Renal cortex interstitium (tissue), 11 donors: ENCODE measurements at regions not wholly inside any gene's neighbourhood (a gene's known extent, or its start where the extent isn't known, plus 50 kb on each side); places are given as distances from the start of the nearest gene placed in this dataset.
A peak's percentile ranks its signal among the peaks of the same experiment; 100 is the strongest.
"Not testable (repeated sequence)": the region's sequence is repeated elsewhere in the genome, so short reads cannot be mapped to it uniquely, and the experiment has no call there.

ENCODE experiments used
- DNase-seq, 11 donors: peaks; one replicate each; pipeline ENCODE4 v3.0.0-alpha.2; 2013; ENCODE audit warnings: low read depth in 9 of 11, low spot score in 4 of 11; ENCODE audit errors: extremely low read depth in 1 of 11

- no peak for DNase-seq
These were observed 368.8 kb downstream of the SPRY2 start for GRCh38 chr13:79972066-79972569.

- DNase-seq: no peak
These were observed 374.4 kb downstream of the SPRY2 start for GRCh38 chr13:79966493-79966895.

GRCh38 chr13:79966059-79966458 is 374.9 kb downstream of the SPRY2 start:
- DNase-seq: no peak

- DNase-seq: no peak
These were observed 394.4 kb downstream of the SPRY2 start for GRCh38 chr13:79946556-79946955.

GRCh38 chr13:79943346-79944023 is 397.4 kb downstream of the SPRY2 start:
- no peak for DNase-seq

GRCh38 chr13:79941752-79942151 is 399.2 kb downstream of the SPRY2 start:
- no peak for DNase-seq

- DNase-seq: no peak
These were observed 401.2 kb downstream of the SPRY2 start for GRCh38 chr13:79939689-79940088.

GRCh38 chr13:79937771-79938216 is 403.1 kb downstream of the SPRY2 start:
- DNase-seq: no peak

GRCh38 chr13:79937311-79937710 is 403.6 kb downstream of the SPRY2 start:
- no peak for DNase-seq

GRCh38 chr13:79936368-79937136 is 404.4 kb downstream of the SPRY2 start:
- no peak for DNase-seq

GRCh38 chr13:79935121-79935520 is 405.8 kb downstream of the SPRY2 start:
- no peak for DNase-seq

GRCh38 chr13:79933389-79933788 is 407.5 kb downstream of the SPRY2 start:
- no peak for DNase-seq

GRCh38 chr13:79932556-79932955 is 408.4 kb downstream of the SPRY2 start:
- no peak for DNase-seq

- DNase-seq: not testable (repeated sequence)
These were observed 416.9 kb downstream of the SPRY2 start for GRCh38 chr13:79923973-79924556.

- DNase-seq: no peak
These were observed 421.8 kb downstream of the SPRY2 start for GRCh38 chr13:79919091-79919490.

- DNase-seq: peak in 1 of 11 donors; percentile 31
These were observed 422.3 kb downstream of the SPRY2 start for GRCh38 chr13:79918620-79919019.

GRCh38 chr13:79917628-79918027 is 423.3 kb downstream of the SPRY2 start:
- DNase-seq: no peak

- DNase-seq: no peak
These were observed 425.7 kb downstream of the SPRY2 start for GRCh38 chr13:79915114-79915811.

- DNase-seq: no peak
These were observed 427.6 kb downstream of the SPRY2 start for GRCh38 chr13:79913141-79913827.
